ENCODE measurements at regions not wholly inside any gene's neighbourhood (a gene's known extent, or its start where the extent isn't known, plus 50 kb on each side); places are given as distances from the start of the nearest gene placed in this dataset.
A peak's percentile ranks its signal among the peaks of the same experiment; 100 is the strongest.

GRCh38 chr20:50286174-50286511 lies 95.5 kb downstream of the CEBPB start:
- no peak for DNase-seq (ENCODE audit: low read depth)

- peak; percentile 99 for DNase-seq (ENCODE audit: low read depth)
These were observed 96.0 kb downstream of the CEBPB start for GRCh38 chr20:50286609-50287008.

GRCh38 chr20:50287512-50287911 lies 96.9 kb downstream of the CEBPB start:
- no peak for DNase-seq (ENCODE audit: low read depth)

DNA sequence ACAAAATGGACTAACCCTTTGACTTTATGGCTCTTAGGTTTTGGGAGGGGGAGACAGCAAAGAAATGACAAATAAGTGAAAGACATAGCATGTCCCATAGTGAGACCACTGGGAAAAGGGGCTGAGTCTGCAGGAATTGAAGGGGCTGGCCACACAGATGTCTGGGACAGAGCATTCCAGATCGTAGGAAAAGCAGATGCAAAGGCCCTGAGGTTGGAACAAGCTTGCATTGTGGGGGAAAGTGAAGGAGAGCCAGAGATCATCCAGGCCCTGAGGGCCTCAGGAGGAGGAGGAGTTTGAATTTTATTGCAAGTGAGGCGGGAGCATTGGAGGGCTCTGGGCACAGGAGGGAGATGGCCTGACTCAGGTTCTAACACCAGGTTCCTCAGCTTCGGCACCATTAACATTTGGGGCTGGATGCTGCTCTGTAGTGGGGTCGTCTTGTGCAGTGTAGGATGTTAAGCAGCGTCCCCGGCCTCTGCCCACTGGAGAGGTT lies 97.5 kb downstream of the CEBPB start:
- no peak for DNase-seq (ENCODE audit: low read depth)

DNA sequence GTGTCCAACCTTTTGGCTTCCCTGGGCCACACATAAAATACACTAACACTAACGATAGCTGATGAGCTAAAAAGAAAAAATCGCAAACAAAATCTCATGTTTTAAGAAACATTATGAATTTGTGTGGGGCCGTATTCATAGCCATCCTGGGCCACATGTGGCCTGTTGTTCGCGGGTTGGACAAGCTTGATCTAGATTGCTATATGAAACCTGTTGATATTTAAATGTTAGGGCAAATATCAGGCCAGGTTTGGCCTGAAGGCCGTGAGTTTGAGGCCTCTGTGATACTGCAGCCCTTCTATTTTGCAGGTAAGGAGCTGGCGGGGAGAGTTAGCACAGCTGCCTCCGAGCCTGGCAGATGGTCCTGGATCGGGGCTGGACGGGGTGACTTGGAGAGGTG lies 99.0 kb downstream of the CEBPB start:
- DNase-seq (ENCODE audit: low read depth): no peak

- peak; percentile 63 for DNase-seq (ENCODE audit: low read depth)
These were observed 99.5 kb downstream of the CEBPB start for GRCh38 chr20:50290112-50290511.

DNA sequence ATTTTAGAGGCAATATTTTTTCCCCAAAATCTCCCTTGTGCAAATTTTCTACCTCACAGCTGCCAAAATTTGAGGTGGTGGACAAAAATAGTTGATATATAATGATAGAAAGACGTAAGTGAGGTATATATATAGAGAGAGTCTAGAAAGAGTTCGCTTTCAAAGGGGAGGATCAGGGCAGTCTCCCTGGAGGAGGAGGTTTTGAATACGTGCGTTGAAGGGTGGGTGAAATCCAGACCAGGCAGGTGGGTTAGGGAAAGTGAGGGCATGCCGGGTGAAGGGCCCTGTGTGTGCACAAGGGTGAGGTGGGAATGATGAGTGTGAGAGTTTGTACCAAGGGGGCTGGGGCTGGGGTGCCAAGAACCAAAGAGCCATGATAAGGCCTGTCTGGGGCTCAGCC lies 100.2 kb downstream of the CEBPB start:
- no peak for DNase-seq (ENCODE audit: low read depth)

- DNase-seq (ENCODE audit: low read depth): no peak
These were observed 100.8 kb downstream of the CEBPB start for GRCh38 chr20:50291254-50292078.

GRCh38 chr20:50292079-50292590 lies 101.5 kb downstream of the CEBPB start:
- no peak for DNase-seq (ENCODE audit: low read depth)

DNA sequence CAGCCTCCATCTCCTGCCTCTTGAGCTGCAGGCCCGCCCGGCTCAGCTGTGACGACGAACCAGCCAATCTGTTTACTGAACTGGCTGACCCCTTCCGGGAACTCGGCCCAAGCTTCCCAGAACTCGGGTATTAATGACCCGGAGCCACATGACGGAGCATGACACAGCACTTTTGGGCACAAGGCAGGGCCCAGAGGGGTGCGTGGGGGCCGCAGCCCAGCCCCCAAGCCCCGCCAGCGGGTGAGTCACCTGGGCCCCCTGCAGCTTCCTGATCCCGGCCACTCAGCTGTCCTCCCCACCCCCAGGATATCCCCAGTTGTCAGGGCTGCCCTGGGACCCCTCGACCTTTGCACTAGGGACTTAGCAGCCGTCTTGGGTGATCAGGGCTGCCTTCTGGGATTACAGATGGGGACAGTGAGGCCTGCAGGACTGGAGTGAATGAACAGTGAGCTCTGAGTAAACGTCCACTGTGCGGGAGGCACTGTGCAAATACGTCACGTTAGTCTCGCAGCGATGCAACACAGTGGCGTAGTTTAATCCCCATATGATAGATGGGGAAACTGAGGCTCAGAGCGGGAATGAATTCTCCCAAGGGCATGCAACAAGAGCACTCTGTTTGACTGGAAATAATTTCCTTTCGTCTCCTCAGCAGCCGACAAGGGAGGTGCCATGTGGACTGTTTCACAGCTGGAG lies 102.1 kb downstream of the CEBPB start:
- peak; percentile 99 for DNase-seq (ENCODE audit: low read depth)

- DNase-seq (ENCODE audit: low read depth): no peak
These were observed 102.9 kb downstream of the CEBPB start for GRCh38 chr20:50293284-50294139.

GRCh38 chr20:50294164-50295088 lies 103.8 kb downstream of the CEBPB start:
- no peak for DNase-seq (ENCODE audit: low read depth)

- no peak for DNase-seq (ENCODE audit: low read depth)
These were observed 104.7 kb downstream of the CEBPB start for GRCh38 chr20:50295345-50295744.

DNA sequence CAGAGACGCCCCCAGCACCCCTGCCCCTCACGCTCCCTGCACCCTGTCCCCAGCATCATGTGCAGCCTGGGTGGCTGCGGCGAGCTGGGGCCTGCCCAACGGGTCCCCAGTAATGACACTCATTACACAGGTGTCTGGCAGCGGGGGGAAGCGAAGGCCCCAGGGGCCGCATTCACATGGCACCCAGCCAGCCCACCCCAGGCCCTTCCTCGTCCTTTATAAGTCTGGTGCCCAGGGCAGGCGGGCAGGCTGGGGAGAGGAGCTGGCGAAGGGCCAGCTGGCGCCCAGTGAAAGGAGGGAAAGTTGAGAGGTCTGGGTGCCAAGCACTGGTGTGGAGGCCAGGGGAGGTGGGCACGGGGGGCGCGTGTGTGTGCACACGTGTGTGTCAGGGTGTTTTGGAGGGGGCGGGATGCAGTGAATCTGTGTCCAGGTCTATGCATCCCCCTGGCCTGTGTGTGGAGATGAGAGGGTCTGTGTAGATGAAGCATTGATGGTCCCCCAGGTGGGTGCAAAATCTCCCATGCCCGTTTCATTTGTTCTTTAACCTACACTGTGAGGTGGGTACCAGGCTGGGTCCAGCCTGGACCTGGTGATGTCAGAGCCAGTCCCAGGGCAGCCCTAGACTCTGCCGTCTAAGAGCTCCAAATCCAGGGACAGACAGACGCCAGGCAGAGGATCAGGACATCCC lies 105.3 kb downstream of the CEBPB start:
- DNase-seq (ENCODE audit: low read depth): no peak

- peak; percentile 82 for DNase-seq (ENCODE audit: low read depth)
These were observed 106.1 kb downstream of the CEBPB start for GRCh38 chr20:50296450-50297375.

DNA sequence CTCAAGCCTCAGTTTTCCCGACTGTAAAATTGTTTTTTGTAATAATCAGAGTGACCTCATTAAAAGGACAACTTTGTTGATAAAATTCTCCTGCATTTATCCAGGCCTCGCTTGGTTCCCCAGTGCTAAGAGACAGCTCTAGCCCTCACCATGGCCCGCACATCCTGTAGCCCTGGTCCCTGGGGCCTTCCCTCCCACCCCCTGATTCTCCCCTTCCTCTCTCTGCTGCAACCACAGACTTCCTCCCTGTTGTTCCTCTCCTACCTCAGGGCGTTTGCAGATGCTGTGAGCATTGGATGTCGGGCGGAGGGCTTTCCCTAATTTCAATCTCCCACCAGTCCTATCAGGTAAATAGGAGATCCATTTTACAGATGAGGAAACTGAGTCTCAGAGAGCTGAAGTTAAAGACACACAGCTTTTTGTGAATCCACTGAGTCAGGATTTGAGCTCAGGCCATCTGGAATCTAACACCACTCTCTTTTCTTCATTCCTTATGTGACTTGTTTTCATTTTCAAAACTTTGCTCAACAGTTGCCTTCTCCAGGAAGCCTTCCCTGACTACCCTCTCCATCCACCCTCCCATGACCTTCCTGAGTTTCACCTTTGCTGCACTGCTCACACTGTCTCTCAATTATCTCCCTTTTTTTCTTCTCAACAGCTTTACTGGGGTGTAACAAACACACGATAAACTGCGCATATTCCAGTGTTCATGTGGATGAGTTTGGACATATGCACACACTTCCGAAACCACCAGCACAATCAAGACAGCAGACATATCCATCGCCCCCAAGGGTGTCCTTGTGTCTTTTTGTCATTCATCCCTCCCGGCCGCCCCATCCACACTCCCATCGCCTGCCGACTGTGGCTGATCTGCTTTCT lies 107.1 kb downstream of the CEBPB start:
- no peak for DNase-seq (ENCODE audit: low read depth)

DNA sequence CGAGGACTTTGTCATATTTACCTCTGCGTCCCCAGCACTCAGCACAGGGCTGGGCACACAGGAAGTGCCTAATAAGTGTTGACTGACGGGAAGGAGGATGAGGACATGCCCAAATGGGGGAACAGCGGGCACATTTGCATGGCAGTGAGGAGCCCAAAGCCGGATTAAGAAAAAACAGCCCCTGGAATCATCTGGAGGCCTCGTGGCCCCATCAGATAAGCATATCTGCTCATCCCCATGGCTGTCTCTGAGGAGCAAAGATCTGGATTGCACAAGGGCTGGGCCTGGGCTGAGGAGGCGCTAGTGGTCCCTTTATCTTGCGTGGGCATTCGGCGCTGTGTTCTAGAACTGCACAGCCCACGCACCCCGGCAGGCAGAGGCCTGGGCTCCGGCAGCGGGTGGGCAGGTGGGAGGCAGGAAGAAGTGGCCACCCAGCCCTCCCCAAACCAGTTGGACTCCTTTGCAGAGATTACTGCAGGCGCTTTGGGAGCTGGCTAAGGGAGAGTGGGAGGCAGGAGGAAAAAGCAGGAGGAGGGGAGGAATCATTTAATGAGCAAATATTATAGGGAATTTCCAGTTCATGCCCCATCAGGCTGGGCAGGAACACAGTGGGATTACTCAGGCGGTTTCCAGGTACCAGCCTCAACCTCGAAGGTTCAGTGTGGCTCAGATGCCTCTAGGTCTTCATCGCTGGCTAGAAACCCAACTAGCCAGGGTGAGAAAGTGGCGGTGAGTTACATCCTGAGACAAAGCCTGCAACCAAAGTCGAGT lies 108.1 kb downstream of the CEBPB start:
- DNase-seq (ENCODE audit: low read depth): no peak

- DNase-seq (ENCODE audit: low read depth): no peak
These were observed 108.6 kb downstream of the CEBPB start for GRCh38 chr20:50299325-50299629.
